GM10266 (cell line): ENCODE measurements at regions not wholly inside any gene's neighbourhood (a gene's known extent, or its start where the extent isn't known, plus 50 kb on each side); places are given as distances from the start of the nearest gene placed in this dataset.

Source experiments
- DNase-seq: peaks from one replicate; pipeline ENCODE4 v3.0.0; 2012; ENCODE audit errors: extremely low spot score
- CTCF ChIP-seq: IDR thresholded peaks from 2 replicates; pipeline ENCODE4 v1.5.1; 2012; ENCODE audit warnings: mild to moderate bottlenecking, low read depth; ENCODE audit not compliant: control insufficient read depth, insufficient read depth; ENCODE audit errors: missing control alignments

- no peak for DNase-seq
- TF ChIP-seq CTCF, result no peak
Observed at GRCh38 chr2:235390108-235390815, 103.6 kb upstream of the AGAP1 start.

- TF ChIP-seq CTCF, result no peak
- DNase-seq, result no peak
Observed at GRCh38 chr2:235390816-235391194, 103.0 kb upstream of the AGAP1 start.

- DNase-seq, result no peak
- TF ChIP-seq CTCF, result no peak
Observed at GRCh38 chr2:235391921-235392615, 101.8 kb upstream of the AGAP1 start.

GRCh38 chr2:235394278-235394828, 99.5 kb upstream of the AGAP1 start:
- DNase-seq, result no peak
- no peak for TF ChIP-seq CTCF

GRCh38 chr2:235396071-235396846, 97.6 kb upstream of the AGAP1 start:
- no peak for DNase-seq

GRCh38 chr2:235398321-235398720, 95.5 kb upstream of the AGAP1 start:
- TF ChIP-seq CTCF, result no peak

More at GRCh38 chr2:235396071-235396846, 97.6 kb upstream of the AGAP1 start:
- TF ChIP-seq CTCF, result no peak

More at GRCh38 chr2:235398321-235398720, 95.5 kb upstream of the AGAP1 start:
- no peak for DNase-seq
